LNCAP (cell line): ENCODE measurements at regions not wholly inside any gene's neighbourhood (a gene's known extent, or its start where the extent isn't known, plus 50 kb on each side); places are given as distances from the start of the nearest gene placed in this dataset.

Source experiments
- TF ChIP-seq, protein P1 (sequence below): fragments of 450-650 bp; IDR thresholded peaks from 2 replicates; pipeline ENCODE4 v1.5.1; 2017; ENCODE audit warnings: mild to moderate bottlenecking

DNA sequence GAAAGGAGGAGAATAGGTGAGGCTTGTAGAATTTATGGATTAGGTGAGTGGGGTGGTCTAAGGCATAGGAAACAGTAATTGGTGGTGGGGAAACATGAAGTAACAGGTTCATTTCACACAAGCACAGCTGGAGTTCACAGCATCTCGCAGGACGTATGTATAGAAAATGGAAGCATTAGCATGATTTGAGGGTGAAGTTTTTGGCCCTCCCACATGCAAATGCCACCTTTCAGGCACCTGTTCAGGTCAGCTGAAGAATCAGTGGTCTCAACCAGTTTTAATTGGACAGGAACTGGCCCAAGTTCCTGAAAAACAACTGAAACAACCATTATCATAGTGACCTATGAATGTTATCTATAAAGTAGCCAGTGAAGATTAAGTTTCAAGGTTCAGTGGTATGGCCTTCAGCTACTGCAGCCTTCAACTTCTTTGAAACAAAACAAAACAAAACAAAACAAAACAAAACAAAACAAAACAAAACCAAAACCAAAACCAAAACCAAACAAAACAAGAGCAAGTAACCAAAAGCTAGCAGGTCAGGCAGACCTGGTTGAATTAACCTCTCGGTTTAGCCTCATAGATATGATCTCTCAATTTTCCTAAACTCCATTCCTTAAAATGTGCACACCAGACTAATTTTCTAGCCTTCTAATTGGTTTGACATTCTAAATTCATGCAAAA is 102.1 kb upstream of the SPHKAP start:
- TF ChIP-seq, protein P1, sequence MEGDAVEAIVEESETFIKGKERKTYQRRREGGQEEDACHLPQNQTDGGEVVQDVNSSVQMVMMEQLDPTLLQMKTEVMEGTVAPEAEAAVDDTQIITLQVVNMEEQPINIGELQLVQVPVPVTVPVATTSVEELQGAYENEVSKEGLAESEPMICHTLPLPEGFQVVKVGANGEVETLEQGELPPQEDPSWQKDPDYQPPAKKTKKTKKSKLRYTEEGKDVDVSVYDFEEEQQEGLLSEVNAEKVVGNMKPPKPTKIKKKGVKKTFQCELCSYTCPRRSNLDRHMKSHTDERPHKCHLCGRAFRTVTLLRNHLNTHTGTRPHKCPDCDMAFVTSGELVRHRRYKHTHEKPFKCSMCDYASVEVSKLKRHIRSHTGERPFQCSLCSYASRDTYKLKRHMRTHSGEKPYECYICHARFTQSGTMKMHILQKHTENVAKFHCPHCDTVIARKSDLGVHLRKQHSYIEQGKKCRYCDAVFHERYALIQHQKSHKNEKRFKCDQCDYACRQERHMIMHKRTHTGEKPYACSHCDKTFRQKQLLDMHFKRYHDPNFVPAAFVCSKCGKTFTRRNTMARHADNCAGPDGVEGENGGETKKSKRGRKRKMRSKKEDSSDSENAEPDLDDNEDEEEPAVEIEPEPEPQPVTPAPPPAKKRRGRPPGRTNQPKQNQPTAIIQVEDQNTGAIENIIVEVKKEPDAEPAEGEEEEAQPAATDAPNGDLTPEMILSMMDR, result no peak

DNA sequence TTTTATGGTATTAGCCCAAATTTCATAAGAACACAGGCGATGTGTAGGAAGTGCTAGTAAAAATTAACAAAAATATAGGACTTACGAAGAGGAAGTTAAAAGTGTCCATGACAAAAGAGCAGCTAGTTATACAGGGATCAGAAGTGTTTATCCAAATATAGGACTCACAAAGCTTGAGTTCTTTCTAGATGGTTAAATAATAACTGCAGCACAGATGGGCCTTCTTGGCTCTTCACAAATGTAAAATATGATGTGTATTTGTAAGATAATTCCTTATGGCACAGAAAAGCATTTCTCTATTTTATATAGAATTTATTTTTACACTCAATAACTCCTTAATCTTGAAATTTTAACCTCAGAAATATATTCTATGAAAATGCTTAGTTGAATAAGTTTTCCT is 100.9 kb upstream of the SPHKAP start:
- TF ChIP-seq, protein P1, result no peak

DNA sequence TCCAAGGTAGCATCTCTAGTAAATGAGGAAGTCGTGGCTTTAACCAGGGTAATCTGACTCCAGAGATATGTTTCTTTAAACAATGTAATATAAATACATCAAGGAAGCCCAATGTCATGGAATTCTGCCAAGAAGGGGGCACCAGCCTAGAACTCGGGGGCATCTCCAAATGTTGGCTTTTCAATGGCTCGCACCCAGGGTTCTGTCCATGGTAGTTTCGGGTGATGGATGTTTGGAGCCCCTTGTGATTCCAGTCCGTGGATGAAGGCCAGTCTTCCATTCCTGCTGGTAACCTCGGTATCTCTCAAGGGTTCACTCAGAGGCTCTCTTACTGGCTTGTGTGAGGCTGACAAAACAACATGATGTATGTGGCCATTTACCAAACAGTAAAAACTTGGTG is 91.7 kb upstream of the SPHKAP start:
- TF ChIP-seq, protein P1, result no peak

DNA sequence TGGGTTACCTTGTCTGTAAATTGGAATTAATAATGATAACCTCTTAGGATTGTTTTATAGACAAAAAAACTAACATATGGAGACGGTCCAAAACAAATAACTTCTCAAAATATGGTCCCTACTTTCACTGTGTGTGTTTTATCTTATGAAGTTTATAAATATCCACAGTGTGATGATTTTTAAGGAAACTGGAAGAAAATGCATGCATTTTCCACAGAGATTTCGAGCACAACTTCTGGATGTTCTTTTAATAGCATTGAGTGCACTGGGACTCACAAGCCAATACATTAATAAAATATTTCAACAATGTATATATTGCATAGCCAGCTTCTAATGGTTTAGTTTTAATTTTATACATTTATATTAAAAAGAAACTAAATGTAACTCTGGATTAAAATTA is 87.9 kb upstream of the SPHKAP start:
- TF ChIP-seq, protein P1, result no peak

DNA sequence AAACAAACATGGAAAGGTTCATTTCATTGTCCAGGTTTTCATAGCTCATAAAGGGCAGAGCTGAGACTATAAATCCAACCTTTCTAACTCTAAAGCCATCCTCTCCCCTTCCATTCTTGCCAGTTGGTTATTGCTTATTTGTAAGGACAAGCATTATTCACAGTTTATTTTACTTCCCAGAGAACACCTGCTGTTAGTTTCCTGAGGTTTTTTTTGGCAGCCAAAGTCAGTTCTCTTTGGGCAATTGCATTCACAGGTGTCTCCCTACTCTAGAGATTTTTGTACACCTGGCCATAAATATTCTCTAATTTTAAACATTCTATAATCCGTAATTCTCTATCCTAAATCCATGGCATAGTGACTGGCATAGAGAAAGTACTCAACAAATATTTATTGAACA is 87.3 kb upstream of the SPHKAP start:
- TF ChIP-seq, protein P1, result no peak

DNA sequence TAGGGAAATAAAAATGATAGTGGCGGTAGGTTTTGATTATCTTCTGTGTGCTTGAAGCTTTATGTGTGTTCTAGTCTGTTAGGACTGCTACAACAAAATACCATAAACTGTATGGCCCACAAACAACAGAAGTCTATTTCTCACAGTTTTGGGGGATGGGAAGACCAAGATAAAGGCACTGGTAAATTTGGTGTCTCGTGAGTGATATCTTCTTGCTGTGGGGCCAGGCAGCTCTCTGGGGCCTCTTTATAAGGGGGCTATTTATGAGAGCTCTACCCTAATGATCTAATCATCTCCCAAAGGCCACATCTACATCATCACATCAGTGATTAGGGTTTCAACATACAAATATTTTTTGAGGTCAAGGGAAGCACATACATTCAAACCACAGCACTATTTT is 86.8 kb upstream of the SPHKAP start:
- TF ChIP-seq, protein P1, result no peak

DNA sequence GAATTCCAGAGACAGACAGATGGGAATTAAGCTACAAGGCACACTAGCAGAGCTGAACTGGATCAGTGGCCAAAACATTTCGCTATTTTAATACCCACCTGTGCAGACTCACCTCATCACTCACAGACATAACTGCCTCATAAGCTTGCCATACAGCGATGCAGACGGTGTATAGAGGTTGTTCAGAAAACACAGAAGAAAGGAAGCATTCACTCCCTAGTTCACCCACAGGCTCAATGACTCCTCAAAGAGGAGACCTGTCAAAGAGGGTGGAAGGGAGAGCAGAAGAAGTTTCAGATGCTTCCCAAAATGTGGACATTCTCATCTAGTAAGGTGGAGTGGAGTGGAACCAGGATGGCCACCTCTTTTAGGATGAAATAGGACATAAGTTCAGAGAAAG is 81.7 kb upstream of the SPHKAP start:
- TF ChIP-seq, protein P1, result no peak

DNA sequence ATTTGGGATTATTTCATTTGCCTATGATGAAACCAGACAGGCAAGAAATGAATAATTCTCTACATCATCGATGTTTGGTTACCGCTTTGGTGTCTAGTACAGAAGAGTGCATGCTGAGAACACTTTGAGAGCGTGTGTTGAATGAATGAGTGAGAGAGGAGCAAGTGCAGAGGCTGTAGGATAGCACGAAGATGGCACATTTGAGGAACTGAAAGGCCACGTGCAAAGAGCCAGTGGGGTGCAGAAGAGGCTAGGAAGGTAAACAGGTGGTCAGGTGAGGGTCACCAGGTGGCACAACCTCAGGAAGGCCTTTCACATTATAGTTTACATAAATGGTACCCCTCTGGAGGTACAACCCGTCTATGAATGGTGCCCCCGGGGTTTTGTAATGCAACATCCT is 80.1 kb upstream of the SPHKAP start:
- TF ChIP-seq, protein P1, result no peak
